Kidney glomerular epithelial cell (primary cell): ENCODE measurements at regions not wholly inside any gene's neighbourhood (a gene's known extent, or its start where the extent isn't known, plus 50 kb on each side); places are given as distances from the start of the nearest gene placed in this dataset.

Experiments
- DNase-seq: peaks from one replicate; lab custom pipeline; 2025; lab: John Stamatoyannopoulos, UW

DNA sequence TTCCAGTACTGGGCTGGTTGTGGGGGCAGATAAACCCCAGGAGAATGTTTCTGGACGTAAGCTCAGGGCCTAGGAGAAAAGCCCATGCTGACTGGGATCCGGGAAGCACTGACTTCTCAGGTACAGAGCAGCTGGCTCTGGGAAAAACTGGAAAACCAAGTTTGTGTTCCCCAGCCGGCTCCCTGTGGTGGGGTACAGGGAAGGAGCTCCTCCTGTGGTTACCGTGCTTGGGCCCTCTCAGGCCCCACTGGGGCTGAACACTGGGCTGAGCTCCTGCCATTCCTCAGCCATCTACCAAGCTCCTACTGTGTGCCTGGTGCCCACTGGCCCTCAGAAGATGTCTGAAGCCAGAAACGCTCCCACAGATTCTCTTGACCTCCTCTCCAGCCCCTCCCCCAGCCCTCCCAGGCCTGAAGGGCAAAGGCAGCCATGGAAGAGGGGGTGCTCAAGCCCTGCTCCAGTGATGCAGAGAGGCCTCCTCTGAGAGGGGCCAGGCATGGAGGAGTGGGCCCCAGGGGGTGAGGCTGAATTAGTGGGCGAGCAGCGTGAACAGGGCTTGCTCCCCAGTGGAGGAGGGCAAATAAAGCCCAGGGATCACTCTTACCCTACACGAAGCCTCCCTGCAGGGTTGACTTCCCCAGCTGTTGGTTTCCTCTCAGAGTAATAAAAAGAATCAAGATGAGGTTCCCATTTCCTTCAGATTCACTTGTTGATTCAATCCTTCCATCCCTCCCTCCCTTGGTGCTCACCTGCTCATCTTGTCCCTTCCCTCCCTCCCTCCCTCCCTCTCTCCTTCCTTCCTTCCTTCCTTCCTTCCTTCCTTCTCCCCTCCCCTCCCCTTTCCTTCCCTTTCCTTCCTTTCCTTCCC is 100.0 kb downstream of the VEGFA start:
- DNase-seq: no peak

- no peak for DNase-seq
Observed at GRCh38 chr6:43869079-43869710, 99.2 kb downstream of the VEGFA start.

- DNase-seq: no peak
Observed at GRCh38 chr6:43868467-43868866, 98.5 kb downstream of the VEGFA start.

- no peak for DNase-seq
Observed at GRCh38 chr6:43867996-43868395, 98.0 kb downstream of the VEGFA start.

GRCh38 chr6:43867246-43867645 is 97.2 kb downstream of the VEGFA start:
- DNase-seq: no peak

DNA sequence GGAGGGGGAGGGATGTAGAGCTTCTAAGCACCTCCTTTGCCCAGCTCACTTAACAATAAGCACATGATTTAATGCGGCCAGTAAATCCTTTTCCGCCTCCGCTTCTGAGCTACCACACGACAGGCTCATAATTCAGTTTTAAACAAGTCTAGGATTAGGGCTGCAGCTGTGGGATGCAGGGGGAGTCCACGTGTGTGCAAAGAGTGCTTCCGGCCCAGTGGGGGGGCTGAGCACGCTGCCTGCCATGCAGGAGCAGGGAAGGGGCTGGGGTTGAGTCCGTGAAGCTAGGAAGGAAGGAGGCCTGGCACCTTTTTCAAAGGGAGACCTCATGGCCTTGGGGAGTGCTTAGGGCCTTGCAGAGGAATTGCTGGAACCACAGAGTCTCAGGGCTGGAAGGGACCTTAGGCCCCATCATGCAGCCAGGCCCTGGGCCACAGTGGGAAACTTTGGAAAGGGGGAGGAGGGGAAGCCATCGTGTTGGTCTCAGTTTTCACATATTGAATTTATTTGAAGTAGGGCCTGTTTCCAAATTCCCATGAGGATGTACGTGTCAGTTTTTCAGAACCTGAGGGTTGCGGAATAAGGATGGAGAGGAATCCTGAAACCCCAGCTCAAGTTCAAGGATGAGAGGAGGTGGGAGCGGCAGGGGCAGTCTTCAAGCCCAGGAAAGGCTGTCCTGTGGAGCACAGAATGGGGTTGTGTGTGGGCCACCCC is 96.1 kb downstream of the VEGFA start:
- DNase-seq: no peak

DNA sequence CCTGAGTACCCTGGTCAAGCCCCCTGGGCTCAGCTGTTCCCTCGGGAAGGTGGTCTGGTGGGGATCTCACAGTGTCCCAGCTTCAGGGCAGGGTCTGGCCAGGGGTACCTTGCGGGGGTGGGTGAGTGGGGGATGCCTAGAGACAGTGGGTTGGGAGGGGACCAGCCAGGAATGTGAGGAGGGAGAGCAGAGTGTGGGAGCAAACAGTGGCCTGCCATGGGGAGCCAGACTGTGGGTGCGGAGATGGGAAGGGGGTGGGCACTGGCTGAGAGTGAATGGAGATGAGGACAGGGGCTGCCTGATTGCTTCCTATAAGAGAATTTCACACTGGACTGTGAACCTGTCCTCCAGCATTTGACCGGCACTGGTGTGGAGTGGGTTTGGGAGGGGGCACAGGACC is 95.1 kb downstream of the VEGFA start:
- DNase-seq: no peak

DNA sequence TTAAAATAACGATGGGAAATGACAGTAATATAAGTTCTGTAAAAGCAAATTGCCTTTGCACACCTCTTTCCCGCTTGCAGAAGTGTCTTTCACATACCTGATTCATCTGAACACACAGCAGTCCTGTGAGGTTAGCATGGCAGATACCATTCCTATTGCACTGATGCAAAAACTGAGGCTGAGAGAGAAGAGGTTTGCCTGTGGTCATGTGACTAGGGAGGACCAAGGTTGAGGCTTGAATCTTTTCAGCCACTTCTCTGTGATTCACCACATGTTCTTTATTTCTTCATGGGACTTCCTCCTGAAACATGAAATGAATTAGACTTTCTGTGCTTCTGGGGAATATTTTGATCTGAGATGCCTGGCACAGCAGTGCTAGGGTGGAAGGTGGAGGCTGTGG is 92.9 kb downstream of the VEGFA start:
- no peak for DNase-seq

DNA sequence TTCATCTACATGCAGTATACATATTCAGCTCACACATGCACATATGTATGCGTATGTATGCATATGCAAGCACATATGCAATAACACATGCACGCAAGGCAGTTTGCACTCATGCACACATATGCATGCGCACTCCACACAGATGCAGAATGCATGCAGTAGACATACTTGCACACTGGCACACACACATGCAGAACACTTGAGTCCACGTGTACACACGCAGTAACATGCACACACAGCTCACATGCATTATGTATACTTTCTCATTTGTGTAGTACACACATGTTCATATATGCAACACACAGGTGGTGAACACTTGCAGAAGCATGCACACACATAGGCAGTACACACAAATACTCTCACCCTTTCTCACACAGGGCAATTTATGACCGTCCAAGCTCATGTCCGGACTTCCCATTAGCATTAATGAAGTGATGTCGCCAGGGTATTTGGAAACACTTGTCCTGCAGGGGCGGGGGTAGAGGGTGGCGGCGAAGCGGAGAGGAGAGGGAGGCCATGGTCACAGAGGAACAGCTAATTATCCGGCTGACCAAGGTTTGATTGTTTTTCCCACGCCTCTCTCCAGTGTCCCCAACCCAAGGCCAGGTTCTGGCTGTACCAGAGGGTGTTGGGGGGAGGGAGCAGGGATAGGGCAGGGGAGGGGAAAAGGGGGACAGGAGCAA is 91.3 kb downstream of the VEGFA start:
- no peak for DNase-seq

DNA sequence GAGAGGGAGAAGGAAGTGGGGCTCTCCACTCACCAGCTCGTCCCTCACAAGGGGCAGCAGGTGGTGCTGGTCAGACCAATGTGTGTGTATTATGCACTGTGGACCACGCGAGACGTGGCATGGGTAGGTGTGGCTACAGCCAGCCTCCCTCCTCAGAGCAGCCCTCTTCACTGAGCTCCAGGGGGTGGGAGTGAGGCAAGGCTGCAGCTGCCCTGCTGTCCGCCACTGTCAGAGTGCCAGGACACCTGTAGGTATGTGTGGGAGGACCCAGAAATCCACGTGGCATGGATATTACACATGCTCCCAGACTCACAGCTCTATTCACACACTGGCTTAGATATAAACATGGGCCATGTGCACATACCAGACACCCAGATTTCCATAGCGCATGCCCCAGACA is 90.3 kb downstream of the VEGFA start:
- no peak for DNase-seq

DNA sequence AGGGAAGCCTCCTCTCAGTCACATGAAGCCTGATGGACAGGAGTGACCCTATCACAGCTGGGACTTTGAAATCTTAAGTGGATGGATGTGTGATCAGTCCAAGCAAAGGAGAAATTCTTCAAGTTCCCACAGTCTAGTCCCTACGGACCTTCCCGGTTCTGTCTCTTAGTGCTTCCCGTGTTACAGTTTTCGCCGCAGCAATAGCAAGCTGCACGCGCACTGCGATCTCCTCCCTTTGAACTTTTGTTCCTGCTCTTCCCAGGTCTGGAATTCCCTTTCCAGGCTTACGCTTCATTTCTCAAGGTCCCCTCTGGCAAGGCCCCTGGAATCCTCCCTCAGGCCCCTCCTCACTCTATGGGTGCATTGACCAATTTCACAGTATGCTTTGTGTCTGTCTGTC is 89.2 kb downstream of the VEGFA start:
- no peak for DNase-seq

DNA sequence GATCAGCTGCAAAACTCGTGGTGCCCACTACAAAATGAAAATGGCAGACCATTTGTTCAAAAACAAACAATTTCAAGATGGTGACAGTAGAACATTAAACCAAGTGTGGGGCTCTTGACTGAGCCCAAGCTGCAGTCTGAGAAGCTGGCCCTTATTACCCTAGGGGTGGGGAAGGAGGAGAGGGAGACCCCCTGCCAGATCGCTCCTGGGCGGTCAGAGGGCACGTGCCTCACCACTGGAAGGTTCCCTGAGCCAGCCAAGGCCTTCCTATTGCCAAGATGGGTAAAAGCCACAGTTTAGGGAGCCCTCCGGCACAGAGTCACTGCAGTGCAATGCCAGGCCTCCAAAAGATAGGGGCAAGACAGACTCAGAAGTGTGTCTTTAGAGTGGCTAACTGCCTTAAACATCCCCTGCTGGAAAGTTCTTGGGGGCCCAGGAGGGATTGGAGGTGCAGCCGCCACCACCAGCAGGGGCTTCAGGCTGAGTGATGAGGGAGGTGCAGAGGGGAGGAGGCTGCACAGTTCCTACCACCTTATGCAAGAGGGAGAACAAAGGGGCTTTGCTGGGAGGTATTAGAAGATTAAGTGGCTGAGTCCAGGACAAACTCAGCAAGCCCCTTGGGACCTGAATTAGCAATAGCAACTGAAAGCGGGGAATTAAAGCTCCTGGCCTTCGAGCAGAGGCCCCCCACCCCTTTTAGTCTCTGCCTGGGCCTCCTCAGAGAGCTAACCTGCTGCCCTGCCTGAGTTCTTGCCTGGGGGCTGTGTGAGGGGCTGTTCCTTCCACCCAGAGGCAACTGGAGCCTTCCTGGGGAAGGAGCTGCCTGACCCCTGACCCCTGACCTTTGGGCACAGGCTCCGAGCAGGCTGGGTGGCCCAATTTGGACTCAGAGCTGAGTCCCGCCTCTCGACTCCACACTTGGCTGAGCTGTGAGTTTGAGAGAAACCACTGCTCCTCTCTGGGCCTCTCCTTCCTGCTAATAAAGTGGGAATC is 88.4 kb downstream of the VEGFA start:
- DNase-seq: no peak

- DNase-seq: no peak
Observed at GRCh38 chr6:43856005-43856765, 86.2 kb downstream of the VEGFA start.

DNA sequence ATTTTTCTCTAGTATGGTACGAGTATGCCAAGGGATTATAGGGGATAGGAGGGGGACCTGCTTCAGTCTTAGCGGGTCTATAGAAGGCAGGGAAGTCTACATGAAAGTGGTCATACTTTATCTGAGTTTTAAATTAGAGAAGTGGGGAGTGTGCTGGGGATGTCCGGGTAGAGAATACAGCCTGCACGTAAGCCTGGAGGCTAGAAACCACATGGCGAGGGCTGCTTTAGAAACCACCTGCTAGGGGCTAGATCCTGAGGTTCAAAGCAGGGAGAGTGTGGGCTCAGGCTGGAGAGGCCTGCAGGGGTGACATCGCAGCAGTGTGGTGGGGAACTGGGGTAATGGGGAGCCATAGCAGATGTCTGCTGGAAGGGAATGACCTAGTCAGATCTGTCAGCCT is 85.2 kb downstream of the VEGFA start:
- DNase-seq: no peak

GRCh38 chr6:43853066-43853650 is 83.1 kb downstream of the VEGFA start:
- DNase-seq: no peak

DNA sequence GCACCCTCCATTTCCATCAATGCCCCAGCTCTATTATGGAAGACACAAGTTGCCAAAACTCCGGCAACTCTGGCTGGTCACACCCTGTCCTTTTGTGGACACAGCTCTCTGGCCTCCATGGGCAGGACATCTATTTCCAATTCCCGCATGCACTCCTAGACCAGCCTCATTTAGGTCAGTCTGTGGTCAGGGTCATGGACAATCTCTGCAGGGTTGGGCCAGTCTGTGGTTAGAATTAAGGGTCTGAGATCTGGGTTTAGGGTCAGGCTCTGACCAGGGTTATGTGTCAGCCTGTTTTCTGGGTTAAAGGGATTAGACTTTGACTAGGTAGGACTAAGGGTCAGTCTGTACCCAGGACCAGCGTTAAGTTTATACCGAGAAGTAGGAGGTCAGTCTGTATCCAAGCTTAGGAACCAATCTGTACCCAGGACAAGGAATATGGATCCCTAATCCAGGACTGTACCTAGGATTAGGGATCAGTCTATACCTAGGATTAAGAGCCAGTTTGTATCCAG is 82.4 kb downstream of the VEGFA start:
- DNase-seq: no peak

DNA sequence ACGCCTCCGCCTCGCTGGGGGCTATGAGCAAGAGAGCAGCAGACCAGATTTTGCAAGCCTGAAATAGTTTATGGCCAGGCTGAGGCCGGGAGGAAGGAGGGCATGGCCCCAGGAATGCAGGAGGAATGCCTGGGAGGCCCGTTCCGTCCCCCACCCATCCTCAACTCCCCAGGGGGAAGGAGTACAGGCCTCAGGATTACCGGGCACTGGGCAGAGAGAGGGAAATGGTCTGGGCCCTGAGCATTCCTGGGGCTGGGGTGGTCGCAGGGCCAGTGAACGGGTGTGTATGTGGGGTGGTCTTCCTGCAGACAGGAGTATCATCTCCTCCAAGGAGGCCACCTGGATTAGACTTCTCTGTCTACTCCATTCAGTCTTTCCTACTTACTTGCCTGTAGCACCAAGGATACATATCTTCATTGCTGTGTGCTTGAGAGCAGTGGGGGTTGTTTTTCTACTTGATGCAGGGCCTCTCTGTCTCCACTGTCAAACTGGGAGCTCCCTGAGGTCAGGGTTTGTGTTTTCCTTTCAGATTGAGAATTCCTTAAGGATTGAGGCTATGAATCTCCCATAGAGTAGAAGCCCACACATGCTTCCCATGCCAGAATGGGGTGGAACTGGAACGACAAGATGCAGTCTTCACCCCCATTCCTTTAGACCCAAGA is 81.3 kb downstream of the VEGFA start:
- peak; percentile 47 for DNase-seq

GRCh38 chr6:43850314-43851203 is 80.5 kb downstream of the VEGFA start:
- DNase-seq: no peak
